K562 (cell line): ENCODE measurements at regions not wholly inside any gene's neighbourhood (a gene's known extent, or its start where the extent isn't known, plus 50 kb on each side); places are given as distances from the start of the nearest gene placed in this dataset.

Source experiments
- ATAC-seq: fragments of 200-7000 bp; cut with Tn5 transposase; 3 replicates; pipeline ENCODE4 v1.9.1; 2020; ENCODE audit warnings: moderate library complexity
- BruUV-seq: library from RNA; stranded (reverse); fragments of 400-500 nt; replicated peaks from 2 replicates; lab custom pipeline; 2021; lab: Mats Ljungman, UMichigan
- CTCF ChIA-PET: fragments of 300-600 bp; formaldehyde crosslinking; extraction: SDS; loops from one replicate; lab custom pipeline; 2021; ENCODE audit warnings: low intra/inter-chr PET ratio; lab: Yijun Ruan, JAX
- POLR2A ChIA-PET: fragments of 300-600, 350-650 bp; sonication (Branson Sonifier 250); formaldehyde crosslinking; extraction: SDS; loops from one replicate; lab custom pipeline; 2021; ENCODE audit warnings: antibody characterized with exemption, inconsistent platforms; lab: Yijun Ruan, JAX
- DNase-seq, 4 experiments: peaks; one replicate each; pipeline versions ENCODE4 v3.0.0 to v3.0.0-alpha.2; 2011 to 2018; ENCODE audit warnings: low spot score in 3 of 4, mixed read lengths in 3 of 4; ENCODE audit errors: extremely low read depth in 1 of 4
- FAIRE-seq: peaks from 2 replicates; lab custom pipeline; 2011; peaks lifted over from hg19 to GRCh38; lab: Jason Lieb, UNC
- H2AFZ ChIP-seq: 2 replicates; pipeline ENCODE4 v1.6.0; 2011; ENCODE audit warnings: low read depth, low read length, control low read depth, inconsistent platforms
- H3K27ac ChIP-seq: fragments of 200-600 bp; 3 replicates; pipeline ENCODE4 v1.8.0; 2011; ENCODE audit warnings: low read depth, mild to moderate bottlenecking, control low read depth, inconsistent platforms, low read length, moderate library complexity, mixed read lengths; ENCODE audit errors: extremely low read depth
- H3K27me3 ChIP-seq, 2 experiments: fragments of 300-600 bp in 1 of 2; 2 replicates in 1 of 2; 3 replicates in 1 of 2; pipeline versions ENCODE4 v1.6.0 to v1.8.0; 2011; ENCODE audit warnings: inconsistent platforms in 2 of 2, low read length in 2 of 2, mild to moderate bottlenecking in 1 of 2, mixed read lengths in 1 of 2, moderate library complexity in 1 of 2; ENCODE audit not compliant: control insufficient read depth in 2 of 2, insufficient read depth in 2 of 2
- H3K36me3 ChIP-seq: fragments of 300-600 bp; 3 replicates; pipeline ENCODE4 v1.8.0; 2011; ENCODE audit warnings: mild to moderate bottlenecking, low read length, inconsistent platforms; ENCODE audit not compliant: control insufficient read depth, insufficient read depth
- H3K4me1 ChIP-seq, 2 experiments: fragments of 200-600 bp in 1 of 2; replicated peaks in 1 of 2; 2 replicates in 1 of 2; 3 replicates in 1 of 2; pipeline versions ENCODE4 v1.5.1 to v1.8.0; 2011; ENCODE audit warnings: inconsistent platforms in 2 of 2, low read length in 2 of 2, mild to moderate bottlenecking in 1 of 2, mixed read lengths in 1 of 2, moderate library complexity in 1 of 2; ENCODE audit not compliant: control insufficient read depth in 2 of 2, insufficient read depth in 2 of 2
- H3K4me2 ChIP-seq: 2 replicates; pipeline ENCODE4 v1.6.1; 2011; ENCODE audit warnings: low read length, control low read depth, inconsistent platforms, mixed read lengths; ENCODE audit not compliant: insufficient read depth
- H3K4me3 ChIP-seq: fragments of 200-600 bp; sonication (generic), shearing (Covaris generic); 2 replicates; pipeline ENCODE4 v1.5.1; 2016; ENCODE audit warnings: control low read depth, inconsistent platforms
- H3K79me2 ChIP-seq: fragments of 200-600 bp; 3 replicates; pipeline ENCODE4 v1.8.0; 2011; ENCODE audit warnings: low read length, inconsistent platforms; ENCODE audit not compliant: control insufficient read depth, insufficient read depth
- H3K9ac ChIP-seq, 2 experiments: 2 replicates each; pipeline versions ENCODE4 v1.6.0 to v1.6.1; 2011; ENCODE audit warnings: low read depth in 2 of 2, low read length in 2 of 2, control low read depth in 1 of 2, inconsistent platforms in 1 of 2, mild to moderate bottlenecking in 1 of 2, mixed read lengths in 1 of 2; ENCODE audit not compliant: insufficient read depth in 1 of 2
- H3K9me1 ChIP-seq: one replicate; pipeline ENCODE4 v1.6.0; 2011; ENCODE audit warnings: inconsistent platforms, mild to moderate bottlenecking, low read length, moderate library complexity; ENCODE audit not compliant: control insufficient read depth, insufficient read depth
- H3K9me3 ChIP-seq: replicated peaks from 2 replicates; pipeline ENCODE4 v1.5.1; 2011; ENCODE audit warnings: low read depth, low read length, inconsistent platforms; ENCODE audit not compliant: control insufficient read depth, insufficient read depth
- H4K20me1 ChIP-seq: replicated peaks from 2 replicates; pipeline ENCODE4 v1.6.1; 2011; ENCODE audit warnings: low read length, inconsistent platforms, mixed read lengths; ENCODE audit not compliant: control insufficient read depth, insufficient read depth
- CXXC5 ChIP-seq: fragments of 250-450 bp; sonication (Bioruptor Pico); IDR thresholded peaks from 2 replicates; pipeline ENCODE4 v1.8.0; 2022; ENCODE audit warnings: inconsistent platforms, mild to moderate bottlenecking, moderate library complexity
- SPI1 ChIP-seq: IDR thresholded peaks from 2 replicates; pipeline ENCODE4 v1.6.1; 2011; ENCODE audit warnings: low read depth, low read length, control low read depth, borderline replicate concordance
- ZNF316 ChIP-seq: fragments of 450-650 bp; IDR thresholded peaks from 2 replicates; pipeline ENCODE4 v1.6.1; 2016
- WGBS: fragments of 100-300 bp; shearing (Covaris generic); methylation state at CpG from one replicate; pipeline ENCODE4 v1.1.6; 2016; ENCODE audit warnings: low coverage, mixed read lengths; ENCODE audit not compliant: insufficient coverage; ENCODE audit errors: missing lambda C conversion rate; 5-methylcytosine and 5-hydroxymethylcytosine counted together
- in situ Hi-C: fragments of 300-500 bp; cut with MboI; formaldehyde crosslinking; loops from 4 replicates; pipeline ENCODE4 v1.15.0; 2018; ENCODE audit warnings: inconsistent platforms, mixed read lengths
- intact Hi-C: fragments of 100-400 bp; cut with micrococcal nuclease; formaldehyde crosslinking; loops from 2 replicates; pipeline ENCODE4 v1.14.2; 2022
- TF ChIP-seq, protein P1 (sequence below): fragments of 250-450 bp; sonication (Bioruptor Pico); IDR thresholded peaks from 2 replicates; pipeline ENCODE4 v1.4.0; 2020; ENCODE audit warnings: mild to moderate bottlenecking, moderate library complexity, borderline replicate concordance
- TF ChIP-seq, protein P2 (sequence below): sonication (generic); formaldehyde crosslinking; IDR thresholded peaks from 2 replicates; pipeline ENCODE4 v1.8.0; 2022; ENCODE audit warnings: mild to moderate bottlenecking, missing genetic modification reagents

DNA sequence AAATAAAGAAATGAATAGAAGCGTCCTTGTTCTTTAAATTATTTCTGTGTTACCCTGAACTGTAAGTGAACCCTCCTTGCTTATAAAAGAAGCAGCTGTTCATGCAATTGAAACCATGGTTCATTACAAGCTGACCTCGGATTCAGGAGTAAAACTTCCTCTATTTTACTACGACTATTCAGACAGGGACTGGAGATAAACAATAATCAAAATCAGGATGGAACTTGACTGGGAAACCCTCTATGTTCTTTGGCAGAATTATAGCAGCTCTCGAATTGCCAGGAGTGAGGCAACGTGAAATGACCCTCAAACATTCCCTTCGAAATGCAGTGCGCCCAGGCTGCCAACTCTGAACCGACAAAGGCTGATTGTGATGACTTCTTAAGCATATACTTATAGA is 172.1 kb downstream of the CYP26A1 start:
- H3K4me3 ChIP-seq: no peak overlapping the region
- CTCF ChIA-PET: no interaction called here
- no peaks in the 10 kb centered on the region for H4K20me1 ChIP-seq
- DNase-seq (no peak), FAIRE-seq (no peak), ATAC-seq (no peak)
- intact Hi-C loops (no loop called here), in situ Hi-C loops (no loop called here)
- H3K27me3 ChIP-seq: no peaks in the 10 kb centered on the region; a peak in 1 of 5 replicates
- under 1% methylated on average over 8 of the region's 8 CpGs for WGBS
- no TSS peak for BruUV-seq
- no peaks in the 10 kb centered on the region for H3K9me1 ChIP-seq
- no peaks in the 10 kb centered on the region for H3K9me3 ChIP-seq
- no peak overlapping the region for H2AFZ ChIP-seq
- H3K4me2 ChIP-seq: no peak overlapping the region
- no peaks in the 10 kb centered on the region for H3K79me2 ChIP-seq
- peaks cover 7 to 9% of the 10 kb centered on the region in 2 experiments; a peak in 4 of 5 replicates for H3K4me1 ChIP-seq
- POLR2A ChIA-PET: no interaction called here
- H3K27ac ChIP-seq: no peak overlapping the region
- no peaks in the 10 kb centered on the region for H3K36me3 ChIP-seq
- TF ChIP-seq ZNF316 (no peak), CXXC5 (CRISPR knock-in tag) (no peak), SPI1 (no peak)
- TF ChIP-seq, protein P1, sequence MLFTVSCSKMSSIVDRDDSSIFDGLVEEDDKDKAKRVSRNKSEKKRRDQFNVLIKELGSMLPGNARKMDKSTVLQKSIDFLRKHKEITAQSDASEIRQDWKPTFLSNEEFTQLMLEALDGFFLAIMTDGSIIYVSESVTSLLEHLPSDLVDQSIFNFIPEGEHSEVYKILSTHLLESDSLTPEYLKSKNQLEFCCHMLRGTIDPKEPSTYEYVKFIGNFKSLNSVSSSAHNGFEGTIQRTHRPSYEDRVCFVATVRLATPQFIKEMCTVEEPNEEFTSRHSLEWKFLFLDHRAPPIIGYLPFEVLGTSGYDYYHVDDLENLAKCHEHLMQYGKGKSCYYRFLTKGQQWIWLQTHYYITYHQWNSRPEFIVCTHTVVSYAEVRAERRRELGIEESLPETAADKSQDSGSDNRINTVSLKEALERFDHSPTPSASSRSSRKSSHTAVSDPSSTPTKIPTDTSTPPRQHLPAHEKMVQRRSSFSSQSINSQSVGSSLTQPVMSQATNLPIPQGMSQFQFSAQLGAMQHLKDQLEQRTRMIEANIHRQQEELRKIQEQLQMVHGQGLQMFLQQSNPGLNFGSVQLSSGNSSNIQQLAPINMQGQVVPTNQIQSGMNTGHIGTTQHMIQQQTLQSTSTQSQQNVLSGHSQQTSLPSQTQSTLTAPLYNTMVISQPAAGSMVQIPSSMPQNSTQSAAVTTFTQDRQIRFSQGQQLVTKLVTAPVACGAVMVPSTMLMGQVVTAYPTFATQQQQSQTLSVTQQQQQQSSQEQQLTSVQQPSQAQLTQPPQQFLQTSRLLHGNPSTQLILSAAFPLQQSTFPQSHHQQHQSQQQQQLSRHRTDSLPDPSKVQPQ: no peak
- TF ChIP-seq, protein P2, sequence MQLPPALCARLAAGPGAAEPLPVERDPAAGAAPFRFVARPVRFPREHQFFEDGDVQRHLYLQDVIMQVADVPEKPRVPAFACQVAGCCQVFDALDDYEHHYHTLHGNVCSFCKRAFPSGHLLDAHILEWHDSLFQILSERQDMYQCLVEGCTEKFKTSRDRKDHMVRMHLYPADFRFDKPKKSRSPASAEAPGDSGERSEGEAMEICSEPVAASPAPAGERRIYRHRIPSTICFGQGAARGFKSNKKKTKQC: no peak
- H3K9ac ChIP-seq: no peak overlapping the region
